ENCODE measurements at regions not wholly inside any gene's neighbourhood (a gene's known extent, or its start where the extent isn't known, plus 50 kb on each side); places are given as distances from the start of the nearest gene placed in this dataset.

GRCh38 chr5:14077501-14077900, 65.6 kb upstream of the TRIO start (continued):
- TF ChIP-seq ATF6 (CRISPR knock-in tag; conservative IDR thresholded peaks at IDR 0.05): no peak
- TF ChIP-seq ZNF776 (CRISPR knock-in tag; IDR thresholded peaks at IDR 0.05): no peak
- TF ChIP-seq MED1 (CRISPR knock-in tag; IDR thresholded peaks at IDR 0.05): no peak
- no peak for TF ChIP-seq HNRNPK (IDR thresholded peaks at IDR 0.05; ENCODE audit: low read depth, low read length, poor library complexity, severe bottlenecking)
- no peak for TF ChIP-seq THYN1 (CRISPR knock-in tag; IDR thresholded peaks at IDR 0.05; ENCODE audit: borderline replicate concordance, low read depth)

- H3K36me3 ChIP-seq (replicated peaks in 1 of 2; ENCODE audit: control insufficient read depth in 1 of 2, insufficient read depth in 2 of 2, low read length in 2 of 2): no peaks in the 10 kb centered on the region
- no TSS peak for BruUV-seq (replicated peaks)
- intact Hi-C loops (cut with micrococcal nuclease; ENCODE audit: unreplicated experiment) (no loop called here), in situ Hi-C loops (cut with HindIII; ENCODE audit: extremely low pct_ligation_motif_present, low pct_unique_long_range_greater_than_20kb) (no loop called here)
- DNase-seq (ENCODE audit: low spot score): no peak
- no peak overlapping the region for H3K9ac ChIP-seq (ENCODE audit: insufficient read depth, low read depth, low read length)
- peaks cover 3 to 44% of the 10 kb centered on the region in 2 experiments; a peak in 4 of 5 replicates for H3K27me3 ChIP-seq (ENCODE audit: control insufficient read depth in 1 of 2, insufficient read depth in 2 of 2, low read length in 2 of 2)
- 38% methylated on average over 7 of the region's 7 CpGs for WGBS (ENCODE audit: low lambda C conversion rate)
- no peak overlapping the region for H3K4me2 ChIP-seq (ENCODE audit: low read depth, low read length)
- ChIA-PET CTCF (ENCODE audit: low intra/inter-chr PET ratio, low total read pairs) (no interaction called here), POLR2A (no interaction called here)
- H3K27ac ChIP-seq (ENCODE audit: extremely low read length, insufficient read depth, low read length): no peak overlapping the region
- ATAC-seq: no peak
- no peaks in the 10 kb centered on the region for H3K9me3 ChIP-seq (ENCODE audit: low read length)
- H3K4me1 ChIP-seq (ENCODE audit: insufficient read depth, low read length): no peaks in the 10 kb centered on the region
- H2AFZ ChIP-seq (ENCODE audit: low read length): no peak overlapping the region
- no peaks in the 10 kb centered on the region for H3K79me2 ChIP-seq (ENCODE audit: insufficient read depth, low read length)
- TF ChIP-seq TIGD3 (CRISPR knock-in tag; IDR thresholded peaks at IDR 0.05; ENCODE audit: borderline replicate concordance) (no peak), MEF2D (CRISPR knock-in tag; IDR thresholded peaks at IDR 0.05) (no peak), ZNF292 (CRISPR knock-in tag; IDR thresholded peaks at IDR 0.05; ENCODE audit: borderline replicate concordance, low read depth) (no peak), ZNF83 (CRISPR knock-in tag; IDR thresholded peaks at IDR 0.05; ENCODE audit: borderline replicate concordance) (no peak), REST (IDR thresholded peaks at IDR 0.05; ENCODE audit: borderline replicate concordance in 1 of 2, low read depth in 1 of 2, low read length in 2 of 2) (no peak)
- no peak overlapping the region for H3K4me3 ChIP-seq (replicated peaks in 1 of 3; ENCODE audit: insufficient read depth in 1 of 3, low read depth in 2 of 3, low read length in 3 of 3)
- no peak for FAIRE-seq
- no peaks in the 10 kb centered on the region for H4K20me1 ChIP-seq (ENCODE audit: insufficient read depth, low read length)
Measured at GRCh38 chr5:14076561-14076960, 66.6 kb upstream of the TRIO start.

Measured in HepG2 (cell line).